ENCODE measurements at regions not wholly inside any gene's neighbourhood (a gene's known extent, or its start where the extent isn't known, plus 50 kb on each side); places are given as distances from the start of the nearest gene placed in this dataset.

- no peak overlapping the region for H3K4ac ChIP-seq (ENCODE audit: low read length)
- H3K4me1 ChIP-seq (ENCODE audit: control insufficient read depth in 2 of 2, insufficient read depth in 1 of 2, low read depth in 1 of 2, low read length in 2 of 2) = peaks cover 0 to 6% of the 10 kb centered on the region in 2 donors
- H2AK5ac ChIP-seq (ENCODE audit: low read depth, low read length) = no peak overlapping the region
- no peak overlapping the region for H3K18ac ChIP-seq (ENCODE audit: low read length)
- H3K14ac ChIP-seq (ENCODE audit: low read length) = no peak overlapping the region
- no peak overlapping the region for H2BK12ac ChIP-seq (ENCODE audit: low read length)
- no peak for DNase-seq (ENCODE audit: low spot score)
- H4K8ac ChIP-seq (ENCODE audit: low read depth, low read length) = no peak overlapping the region
- no peak overlapping the region for H2BK120ac ChIP-seq (ENCODE audit: low read depth, low read length)
- H3K36me3 ChIP-seq (replicated peaks in 1 of 2; ENCODE audit: control insufficient read depth in 2 of 2, insufficient read depth in 2 of 2, low read length in 2 of 2) = no peaks in the 10 kb centered on the region
- no peaks in the 10 kb centered on the region for H3K27me3 ChIP-seq (ENCODE audit: control insufficient read depth in 3 of 3, insufficient read depth in 3 of 3, low read depth in 1 of 3, low read length in 3 of 3)
- H3K27ac ChIP-seq (replicated peaks; ENCODE audit: low read length) = no peak overlapping the region
- no peak overlapping the region for H3K4me3 ChIP-seq (ENCODE audit: low read length in 2 of 2)
- H3K9me3 ChIP-seq (replicated peaks in 1 of 2; ENCODE audit: control insufficient read depth in 2 of 2, insufficient read depth in 1 of 2, low read depth in 1 of 2, low read length in 2 of 2) = peaks cover 8% of the 10 kb centered on the region in 2 donors
- no peak overlapping the region for H4K91ac ChIP-seq (ENCODE audit: low read depth, low read length, poor library complexity)
- no peak overlapping the region for H2BK15ac ChIP-seq (ENCODE audit: low read length)
- H3K9ac ChIP-seq (ENCODE audit: low read depth, low read length, poor library complexity) = no peak overlapping the region
- H3K4me2 ChIP-seq (ENCODE audit: insufficient read depth, low read length, poor library complexity, severe bottlenecking) = no peak overlapping the region
- H3K79me1 ChIP-seq (ENCODE audit: low read depth, low read length) = no peaks in the 10 kb centered on the region
- H2BK5ac ChIP-seq (ENCODE audit: low read length) = no peak overlapping the region
- no CpG with 5 or more reads among the region's 3 CpGs for WGBS, 2 donors (ENCODE audit: extremely low coverage in 2 of 2, insufficient read length in 2 of 2, insufficient replicate concordance in 1 of 2)
- no peak overlapping the region for H2AFZ ChIP-seq (ENCODE audit: low read length)
- H3K23ac ChIP-seq (ENCODE audit: low read depth, low read length, poor library complexity) = no peak overlapping the region
Measured at GRCh38 chr18:42137693-42138375, 182.8 kb downstream of the PIK3C3 start.

- no peak overlapping the region for H3K18ac ChIP-seq (ENCODE audit: low read length)
- no peak overlapping the region for H2BK5ac ChIP-seq (ENCODE audit: low read length)
- WGBS, 2 donors (ENCODE audit: extremely low coverage in 2 of 2, insufficient read length in 2 of 2, insufficient replicate concordance in 1 of 2) = no CpG with 5 or more reads among the region's 1 CpG
- no peak overlapping the region for H2AK5ac ChIP-seq (ENCODE audit: low read depth, low read length)
- no peaks in the 10 kb centered on the region for H3K36me3 ChIP-seq (replicated peaks in 1 of 2; ENCODE audit: control insufficient read depth in 2 of 2, insufficient read depth in 2 of 2, low read length in 2 of 2)
- peaks cover 0 to 6% of the 10 kb centered on the region in 2 donors for H3K4me1 ChIP-seq (ENCODE audit: control insufficient read depth in 2 of 2, insufficient read depth in 1 of 2, low read depth in 1 of 2, low read length in 2 of 2)
- H3K79me1 ChIP-seq (ENCODE audit: low read depth, low read length) = no peaks in the 10 kb centered on the region
- peaks cover 8% of the 10 kb centered on the region in 2 donors for H3K9me3 ChIP-seq (replicated peaks in 1 of 2; ENCODE audit: control insufficient read depth in 2 of 2, insufficient read depth in 1 of 2, low read depth in 1 of 2, low read length in 2 of 2)
- H3K27me3 ChIP-seq (ENCODE audit: control insufficient read depth in 3 of 3, insufficient read depth in 3 of 3, low read depth in 1 of 3, low read length in 3 of 3) = no peaks in the 10 kb centered on the region
- no peak overlapping the region for H2BK15ac ChIP-seq (ENCODE audit: low read length)
- no peak overlapping the region for H2BK120ac ChIP-seq (ENCODE audit: low read depth, low read length)
- H3K4me3 ChIP-seq (ENCODE audit: low read length in 2 of 2) = peak overlapping the region in 1 of 2 donors; percentile 1
- DNase-seq (ENCODE audit: low spot score) = no peak
- no peak overlapping the region for H3K4ac ChIP-seq (ENCODE audit: low read length)
- no peak overlapping the region for H3K9ac ChIP-seq (ENCODE audit: low read depth, low read length, poor library complexity)
- no peak overlapping the region for H4K91ac ChIP-seq (ENCODE audit: low read depth, low read length, poor library complexity)
- no peak overlapping the region for H3K4me2 ChIP-seq (ENCODE audit: insufficient read depth, low read length, poor library complexity, severe bottlenecking)
- H3K23ac ChIP-seq (ENCODE audit: low read depth, low read length, poor library complexity) = no peak overlapping the region
- H2BK12ac ChIP-seq (ENCODE audit: low read length) = no peak overlapping the region
- no peak overlapping the region for H3K14ac ChIP-seq (ENCODE audit: low read length)
- no peak overlapping the region for H3K27ac ChIP-seq (replicated peaks; ENCODE audit: low read length)
- no peak overlapping the region for H4K8ac ChIP-seq (ENCODE audit: low read depth, low read length)
- H2AFZ ChIP-seq (ENCODE audit: low read length) = no peak overlapping the region
Measured at GRCh38 chr18:42141439-42141838, 186.4 kb downstream of the PIK3C3 start.

GRCh38 chr18:42155024-42155423, 200.0 kb downstream of the PIK3C3 start:
- Histone ChIP-seq H3K27ac (replicated peaks; ENCODE audit: low read length) (no peak overlapping the region), H3K18ac (ENCODE audit: low read length) (no peak overlapping the region), H2BK120ac (ENCODE audit: low read depth, low read length) (no peak overlapping the region), H3K36me3 (replicated peaks in 1 of 2; ENCODE audit: control insufficient read depth in 2 of 2, insufficient read depth in 2 of 2, low read length in 2 of 2) (no peaks in the 10 kb centered on the region), H3K4me2 (ENCODE audit: insufficient read depth, low read length, poor library complexity, severe bottlenecking) (no peak overlapping the region), H4K8ac (ENCODE audit: low read depth, low read length) (no peak overlapping the region), H3K4me3 (ENCODE audit: low read length in 2 of 2) (no peak overlapping the region), H4K91ac (ENCODE audit: low read depth, low read length, poor library complexity) (no peak overlapping the region), H2AK5ac (ENCODE audit: low read depth, low read length) (no peak overlapping the region), H3K23ac (ENCODE audit: low read depth, low read length, poor library complexity) (no peak overlapping the region), H2BK12ac (ENCODE audit: low read length) (no peak overlapping the region), H3K4me1 (ENCODE audit: control insufficient read depth in 2 of 2, insufficient read depth in 1 of 2, low read depth in 1 of 2, low read length in 2 of 2) (peaks cover 0 to 8% of the 10 kb centered on the region in 2 donors), H3K27me3 (ENCODE audit: control insufficient read depth in 3 of 3, insufficient read depth in 3 of 3, low read depth in 1 of 3, low read length in 3 of 3) (no peaks in the 10 kb centered on the region), H3K9ac (ENCODE audit: low read depth, low read length, poor library complexity) (no peak overlapping the region), H2BK15ac (ENCODE audit: low read length) (no peak overlapping the region), H3K14ac (ENCODE audit: low read length) (no peak overlapping the region), H3K4ac (ENCODE audit: low read length) (no peak overlapping the region), H3K79me1 (ENCODE audit: low read depth, low read length) (no peaks in the 10 kb centered on the region), H2BK5ac (ENCODE audit: low read length) (no peak overlapping the region), H2AFZ (ENCODE audit: low read length) (no peak overlapping the region), H3K9me3 (replicated peaks in 1 of 2; ENCODE audit: control insufficient read depth in 2 of 2, insufficient read depth in 1 of 2, low read depth in 1 of 2, low read length in 2 of 2) (no peaks in the 10 kb centered on the region)
- no peak for DNase-seq (ENCODE audit: low spot score)

- no peaks in the 10 kb centered on the region for H3K27me3 ChIP-seq (ENCODE audit: control insufficient read depth in 3 of 3, insufficient read depth in 3 of 3, low read depth in 1 of 3, low read length in 3 of 3)
- no peak overlapping the region for H2AK5ac ChIP-seq (ENCODE audit: low read depth, low read length)
- no peak overlapping the region for H2BK5ac ChIP-seq (ENCODE audit: low read length)
- no peak overlapping the region for H2AFZ ChIP-seq (ENCODE audit: low read length)
- H3K36me3 ChIP-seq (replicated peaks in 1 of 2; ENCODE audit: control insufficient read depth in 2 of 2, insufficient read depth in 2 of 2, low read length in 2 of 2) = no peaks in the 10 kb centered on the region
- no peak overlapping the region for H3K4ac ChIP-seq (ENCODE audit: low read length)
- no peak overlapping the region for H4K8ac ChIP-seq (ENCODE audit: low read depth, low read length)
- H3K23ac ChIP-seq (ENCODE audit: low read depth, low read length, poor library complexity) = no peak overlapping the region
- no peaks in the 10 kb centered on the region for H3K79me1 ChIP-seq (ENCODE audit: low read depth, low read length)
- H3K9me3 ChIP-seq (replicated peaks in 1 of 2; ENCODE audit: control insufficient read depth in 2 of 2, insufficient read depth in 1 of 2, low read depth in 1 of 2, low read length in 2 of 2) = no peaks in the 10 kb centered on the region
- no peak overlapping the region for H3K18ac ChIP-seq (ENCODE audit: low read length)
- H3K4me1 ChIP-seq (ENCODE audit: control insufficient read depth in 2 of 2, insufficient read depth in 1 of 2, low read depth in 1 of 2, low read length in 2 of 2) = peaks cover 0 to 8% of the 10 kb centered on the region in 2 donors
- no peak overlapping the region for H2BK120ac ChIP-seq (ENCODE audit: low read depth, low read length)
- H2BK12ac ChIP-seq (ENCODE audit: low read length) = no peak overlapping the region
- DNase-seq (ENCODE audit: low spot score) = no peak
- peak overlapping the region; percentile 29 for H3K27ac ChIP-seq (replicated peaks; ENCODE audit: low read length)
- H4K91ac ChIP-seq (ENCODE audit: low read depth, low read length, poor library complexity) = no peak overlapping the region
- H3K4me2 ChIP-seq (ENCODE audit: insufficient read depth, low read length, poor library complexity, severe bottlenecking) = no peak overlapping the region
- H3K4me3 ChIP-seq (ENCODE audit: low read length in 2 of 2) = no peak overlapping the region
- no peak overlapping the region for H2BK15ac ChIP-seq (ENCODE audit: low read length)
- H3K14ac ChIP-seq (ENCODE audit: low read length) = no peak overlapping the region
- no peak overlapping the region for H3K9ac ChIP-seq (ENCODE audit: low read depth, low read length, poor library complexity)
Measured at GRCh38 chr18:42156281-42156680, 201.2 kb downstream of the PIK3C3 start.

All from neuronal stem cell (in vitro differentiated cells).